Embryonic facial prominence (tissue), 1 donor: ENCODE measurements at regions not wholly inside any gene's neighbourhood (a gene's known extent, or its start where the extent isn't known, plus 50 kb on each side); places are given as distances from the start of the nearest gene placed in this dataset.
"Not testable (repeated sequence)": the region's sequence is repeated elsewhere in the genome, so short reads cannot be mapped to it uniquely, and the experiment has no call there.

ENCODE experiments used
- DNase-seq: peaks from one replicate; pipeline ENCODE4 v3.0.0-alpha.2; 2016; ENCODE audit errors: extremely low spot score

- no peak for DNase-seq
Observed at GRCh38 chr9:85208666-85209065, 533.1 kb downstream of the AGTPBP1 start.

GRCh38 chr9:85204176-85204575 is 534.6 kb downstream of the NTRK2 start:
- DNase-seq = no peak

- no peak for DNase-seq
Observed at GRCh38 chr9:85202596-85202995, 533.1 kb downstream of the NTRK2 start.

GRCh38 chr9:85200726-85201404 is 531.3 kb downstream of the NTRK2 start:
- no peak for DNase-seq

GRCh38 chr9:85199866-85200495 is 530.5 kb downstream of the NTRK2 start:
- DNase-seq = no peak

- DNase-seq = no peak
Observed at GRCh38 chr9:85192750-85193149, 523.2 kb downstream of the NTRK2 start.

GRCh38 chr9:85186218-85186585 is 516.7 kb downstream of the NTRK2 start:
- DNase-seq = no peak

- DNase-seq = no peak
Observed at GRCh38 chr9:85185486-85186217, 516.1 kb downstream of the NTRK2 start.

GRCh38 chr9:85182383-85182782 is 512.9 kb downstream of the NTRK2 start:
- no peak for DNase-seq

- no peak for DNase-seq
Observed at GRCh38 chr9:85178474-85178873, 508.9 kb downstream of the NTRK2 start.

- DNase-seq = no peak
Observed at GRCh38 chr9:85173967-85174366, 504.4 kb downstream of the NTRK2 start.

GRCh38 chr9:85172001-85172978 is 502.8 kb downstream of the NTRK2 start:
- no peak for DNase-seq

- no peak for DNase-seq
Observed at GRCh38 chr9:85171163-85171562, 501.6 kb downstream of the NTRK2 start.

GRCh38 chr9:85168412-85168811 is 498.9 kb downstream of the NTRK2 start:
- no peak for DNase-seq

- no peak for DNase-seq
Observed at GRCh38 chr9:85167146-85167545, 497.6 kb downstream of the NTRK2 start.

GRCh38 chr9:85163825-85164224 is 494.3 kb downstream of the NTRK2 start:
- DNase-seq = no peak

- DNase-seq = no peak
Observed at GRCh38 chr9:85163415-85163814, 493.9 kb downstream of the NTRK2 start.

- no peak for DNase-seq
Observed at GRCh38 chr9:85162822-85163221, 493.3 kb downstream of the NTRK2 start.

- DNase-seq = not testable (repeated sequence)
Observed at GRCh38 chr9:85160944-85161343, 491.4 kb downstream of the NTRK2 start.

GRCh38 chr9:85158512-85158911 is 489.0 kb downstream of the NTRK2 start:
- DNase-seq = no peak

GRCh38 chr9:85157772-85158171 is 488.2 kb downstream of the NTRK2 start:
- DNase-seq = no peak

- DNase-seq = no peak
Observed at GRCh38 chr9:85156652-85157051, 487.1 kb downstream of the NTRK2 start.
